Activated CD8-positive, alpha-beta T cell treated with anti-CD3 and anti-CD28 coated beads, Interleukin-2, amount 10 ng/mL, durations not matched to agents 7 days and 5 days (primary cell): ENCODE measurements at regions not wholly inside any gene's neighbourhood (a gene's known extent, or its start where the extent isn't known, plus 50 kb on each side); places are given as distances from the start of the nearest gene placed in this dataset.
"Not testable (repeated sequence)": the region's sequence is repeated elsewhere in the genome, so short reads cannot be mapped to it uniquely, and the experiment has no call there.

Experiments
- ATAC-seq: fragments of 150-1000 bp; cut with Tn5 transposase; one replicate; pipeline ENCODE4 v1.10.0; 2021; ENCODE audit warnings: moderate library complexity
- CTCF ChIA-PET: fragments of 350-600 bp; sonication (Branson Sonifier 250); formaldehyde crosslinking; loops from one replicate; lab custom pipeline; 2021; ENCODE audit warnings: antibody characterized with exemption; lab: Charles Lee
- POLR2A ChIA-PET: fragments of 350-600 bp; sonication (Branson Sonifier 250); formaldehyde crosslinking; loops from one replicate; lab custom pipeline; 2021; ENCODE audit warnings: antibody characterized with exemption; lab: Charles Lee
- DNase-seq: peaks from one replicate; pipeline ENCODE4 v3.0.0-alpha.2; 2020
- H3K27ac Mint-ChIP-seq: one replicate; pipeline ENCODE4 v1.8.0; 2021; ENCODE audit warnings: mild to moderate bottlenecking, mixed read lengths
- H3K27me3 Mint-ChIP-seq: one replicate; pipeline ENCODE4 v1.8.0; 2021; ENCODE audit warnings: low read depth, mixed read lengths
- H3K36me3 Mint-ChIP-seq: one replicate; pipeline ENCODE4 v1.8.0; 2021; ENCODE audit warnings: low read depth, mixed read lengths
- H3K4me1 Mint-ChIP-seq: one replicate; pipeline ENCODE4 v1.8.0; 2021; ENCODE audit warnings: low read depth, mixed read lengths
- H3K4me3 Mint-ChIP-seq: one replicate; pipeline ENCODE4 v1.8.0; 2021; ENCODE audit warnings: mild to moderate bottlenecking, mixed read lengths
- H3K9me3 Mint-ChIP-seq: one replicate; pipeline ENCODE4 v1.8.0; 2022; ENCODE audit warnings: mixed read lengths; ENCODE audit not compliant: insufficient read depth

DNA sequence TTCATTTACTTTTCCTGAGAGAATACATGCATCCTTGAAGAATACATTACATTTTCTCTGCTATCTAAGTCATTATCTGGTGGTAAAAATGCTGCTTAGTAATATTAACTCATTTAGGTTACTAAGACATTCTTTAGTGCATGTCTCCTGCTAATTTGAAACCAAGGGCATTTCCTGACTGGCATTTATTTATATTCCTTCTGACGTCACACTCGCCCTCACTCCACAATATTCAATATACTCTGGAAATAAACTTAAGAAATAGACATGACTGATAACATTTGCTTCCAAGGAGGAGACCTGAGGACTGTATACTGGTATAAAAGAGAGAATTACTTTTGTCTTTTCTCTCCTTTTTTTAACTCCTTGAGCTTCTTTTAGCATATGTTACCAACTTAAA lies 619.5 kb upstream of the SMIM31 start:
- POLR2A ChIA-PET = no interaction called here
- Mint-ChIP-seq H3K4me3 (no peak overlapping the region), H3K27ac (no peak overlapping the region), H3K9me3 (no peaks in the 10 kb centered on the region), H3K27me3 (no peaks in the 10 kb centered on the region), H3K4me1 (no peaks in the 10 kb centered on the region), H3K36me3 (no peaks in the 10 kb centered on the region)
- CTCF ChIA-PET = no interaction called here
- DNase-seq = no peak
- no peak for ATAC-seq

DNA sequence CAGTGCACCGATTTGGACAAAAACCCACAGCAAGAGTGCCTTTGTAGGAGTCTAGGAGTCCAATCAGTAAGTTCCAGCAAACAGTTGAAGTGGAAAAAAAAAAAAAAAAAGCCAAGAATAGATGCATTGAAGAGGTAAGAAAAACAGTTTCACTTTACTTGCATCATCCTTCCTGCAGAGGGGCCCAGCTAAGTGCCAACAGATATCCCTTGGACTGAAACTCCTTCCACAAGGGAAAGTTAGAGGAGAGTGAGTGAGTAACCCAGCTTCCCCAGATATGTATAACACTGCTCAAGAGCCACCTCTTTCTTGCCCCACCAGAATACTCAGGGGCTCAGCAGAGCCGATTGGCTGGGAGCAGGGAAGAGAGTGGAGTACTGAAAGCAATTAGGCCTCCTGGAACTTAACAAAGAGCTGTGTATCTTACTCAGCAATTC lies 617.7 kb upstream of the SMIM31 start:
- no peak overlapping the region for H3K4me3 Mint-ChIP-seq
- peaks cover 2% of the 10 kb centered on the region for H3K9me3 Mint-ChIP-seq
- ChIA-PET POLR2A (no interaction called here), CTCF (no interaction called here)
- no peaks in the 10 kb centered on the region for H3K27me3 Mint-ChIP-seq
- H3K36me3 Mint-ChIP-seq = no peaks in the 10 kb centered on the region
- DNase-seq (no peak), ATAC-seq (no peak)
- H3K27ac Mint-ChIP-seq = no peak overlapping the region
- H3K4me1 Mint-ChIP-seq = no peaks in the 10 kb centered on the region

DNA sequence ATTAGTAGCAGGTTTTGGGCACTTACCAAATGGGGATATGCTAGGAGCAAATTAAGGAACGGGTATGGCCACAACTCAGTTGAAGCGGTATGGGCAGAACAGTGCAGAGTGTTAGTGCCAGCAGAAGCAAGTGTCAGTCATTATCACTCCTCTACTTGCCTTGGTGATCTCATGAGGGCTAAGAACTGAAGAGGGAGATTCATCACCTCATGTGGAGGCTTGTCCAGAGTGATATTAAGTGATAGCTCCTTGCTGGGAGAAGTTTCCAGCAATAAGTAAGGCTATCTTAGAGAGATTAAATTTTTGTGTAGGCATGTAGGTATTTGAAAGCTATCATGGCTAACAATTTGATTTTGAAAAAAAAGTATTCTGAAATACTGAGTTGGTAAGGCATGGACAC lies 615.4 kb upstream of the SMIM31 start:
- H3K4me3 Mint-ChIP-seq = no peak overlapping the region
- no peak overlapping the region for H3K27ac Mint-ChIP-seq
- ATAC-seq (no peak), DNase-seq (no peak)
- no peaks in the 10 kb centered on the region for H3K4me1 Mint-ChIP-seq
- H3K9me3 Mint-ChIP-seq = peaks cover 6% of the 10 kb centered on the region
- ChIA-PET CTCF (no interaction called here), POLR2A (no interaction called here)
- no peaks in the 10 kb centered on the region for H3K27me3 Mint-ChIP-seq
- H3K36me3 Mint-ChIP-seq = no peaks in the 10 kb centered on the region

DNA sequence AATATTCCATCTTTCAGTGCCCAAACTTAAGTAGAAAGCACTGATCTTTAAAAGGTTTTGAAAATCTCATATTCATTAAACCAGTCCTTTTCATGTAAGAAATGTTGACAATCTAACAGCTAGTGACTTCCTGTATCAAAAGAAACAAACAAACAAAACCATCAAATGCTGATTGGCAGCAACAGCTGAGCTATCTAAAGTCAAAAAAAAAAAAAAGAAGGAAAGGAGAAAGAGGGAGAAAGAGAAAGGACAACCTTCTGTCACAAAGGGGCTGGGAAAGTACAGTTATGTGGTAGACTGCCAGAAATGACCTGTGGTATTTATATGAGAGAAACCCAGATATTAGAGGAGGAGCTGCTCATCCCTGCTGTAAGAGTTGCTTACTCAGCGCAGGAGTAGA lies 614.6 kb upstream of the SMIM31 start:
- POLR2A ChIA-PET = no interaction called here
- H3K27me3 Mint-ChIP-seq = no peaks in the 10 kb centered on the region

DNA sequence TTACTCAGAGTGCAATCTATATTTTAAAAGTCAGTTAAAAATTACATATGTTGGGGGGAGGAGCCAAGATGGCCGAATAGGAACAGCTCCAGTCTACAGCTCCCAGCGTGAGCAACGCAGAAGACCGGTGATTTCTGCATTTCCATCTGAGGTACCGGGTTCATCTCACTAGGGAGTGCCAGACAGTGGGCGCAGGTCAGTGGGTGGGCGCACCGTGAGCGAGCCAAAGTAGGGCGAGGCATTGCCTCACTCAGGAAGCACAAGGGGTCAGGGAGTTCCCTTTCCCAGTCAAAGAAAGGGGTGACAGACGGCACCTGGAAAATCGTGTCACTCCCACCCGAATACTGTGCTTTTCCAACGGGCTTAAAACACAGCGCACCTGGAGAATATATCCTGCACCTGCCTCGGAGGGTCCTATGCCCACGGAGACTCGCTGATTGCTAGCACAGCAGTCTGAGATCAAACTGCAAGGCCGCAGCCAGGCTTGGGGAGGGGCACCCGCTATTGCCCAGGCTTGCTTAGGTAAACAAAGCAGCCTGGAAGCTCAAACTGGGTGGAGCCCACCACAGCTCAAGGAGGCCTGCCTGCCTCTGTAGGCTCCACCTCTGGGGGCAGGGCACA lies 612.1 kb upstream of the SMIM31 start:
- H3K27me3 Mint-ChIP-seq, H3K4me1 Mint-ChIP-seq, H3K4me3 Mint-ChIP-seq, DNase-seq, POLR2A ChIA-PET, H3K36me3 Mint-ChIP-seq, H3K9me3 Mint-ChIP-seq, CTCF ChIA-PET, ATAC-seq, H3K27ac Mint-ChIP-seq: not testable (repeated sequence)

More for the DNA sequence above, 614.6 kb upstream of the SMIM31 start:
- CTCF ChIA-PET = no interaction called here
- H3K36me3 Mint-ChIP-seq = no peaks in the 10 kb centered on the region
- DNase-seq (no peak), ATAC-seq (no peak)
- no peak overlapping the region for H3K27ac Mint-ChIP-seq
- H3K4me3 Mint-ChIP-seq = no peak overlapping the region
- peaks cover 6% of the 10 kb centered on the region for H3K9me3 Mint-ChIP-seq
- no peaks in the 10 kb centered on the region for H3K4me1 Mint-ChIP-seq

DNA sequence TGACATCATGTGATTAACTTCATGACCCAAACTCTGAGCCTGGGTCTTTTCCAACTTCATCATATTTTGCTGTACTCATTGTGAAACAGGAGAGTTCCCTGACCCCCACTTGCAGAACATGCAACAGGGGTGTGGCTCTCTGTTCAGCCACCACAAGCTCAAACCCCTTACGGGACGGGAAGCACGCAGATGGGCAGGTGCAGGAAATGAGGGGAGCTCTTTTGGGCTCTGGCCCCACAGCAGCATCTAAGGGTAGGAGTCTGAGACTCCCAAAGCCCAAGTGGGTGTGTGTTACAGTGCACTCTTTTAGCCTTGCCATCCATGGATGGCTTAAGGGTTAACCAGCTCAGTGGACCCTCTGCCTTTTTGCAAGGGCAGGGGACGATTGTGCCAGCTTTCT lies 599.5 kb upstream of the SMIM31 start:
- Mint-ChIP-seq H3K4me3 (no peak overlapping the region), H3K9me3 (no peaks in the 10 kb centered on the region), H3K4me1 (no peaks in the 10 kb centered on the region), H3K36me3 (no peaks in the 10 kb centered on the region), H3K27me3 (no peaks in the 10 kb centered on the region), H3K27ac (no peak overlapping the region)
- CTCF ChIA-PET = no interaction called here
- ATAC-seq (no peak), DNase-seq (no peak)
- POLR2A ChIA-PET = no interaction called here

DNA sequence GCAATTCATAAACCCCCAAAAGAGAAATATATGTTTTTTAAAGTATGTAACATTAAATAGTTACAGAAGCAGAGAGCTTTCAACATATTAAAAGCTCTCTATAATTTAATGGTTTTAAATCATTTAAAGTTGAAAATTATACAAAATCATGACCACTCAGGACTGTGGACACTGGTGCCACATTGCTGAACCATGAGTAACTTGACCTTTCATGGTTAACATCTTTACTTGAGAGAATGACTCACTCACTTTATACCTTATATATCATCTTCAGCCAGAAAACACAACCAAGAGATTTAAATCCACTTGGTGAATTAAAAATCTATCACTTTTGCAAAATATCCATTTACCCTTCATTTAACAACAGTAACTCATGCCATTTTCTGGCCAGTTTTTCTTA lies 584.3 kb upstream of the SMIM31 start:
- no peaks in the 10 kb centered on the region for H3K36me3 Mint-ChIP-seq
- DNase-seq (no peak), ATAC-seq (no peak)
- H3K27me3 Mint-ChIP-seq = no peaks in the 10 kb centered on the region
- ChIA-PET POLR2A (no interaction called here), CTCF (no interaction called here)
- H3K4me3 Mint-ChIP-seq = no peak overlapping the region
- H3K27ac Mint-ChIP-seq = no peak overlapping the region
- no peaks in the 10 kb centered on the region for H3K4me1 Mint-ChIP-seq
- H3K9me3 Mint-ChIP-seq = no peaks in the 10 kb centered on the region

DNA sequence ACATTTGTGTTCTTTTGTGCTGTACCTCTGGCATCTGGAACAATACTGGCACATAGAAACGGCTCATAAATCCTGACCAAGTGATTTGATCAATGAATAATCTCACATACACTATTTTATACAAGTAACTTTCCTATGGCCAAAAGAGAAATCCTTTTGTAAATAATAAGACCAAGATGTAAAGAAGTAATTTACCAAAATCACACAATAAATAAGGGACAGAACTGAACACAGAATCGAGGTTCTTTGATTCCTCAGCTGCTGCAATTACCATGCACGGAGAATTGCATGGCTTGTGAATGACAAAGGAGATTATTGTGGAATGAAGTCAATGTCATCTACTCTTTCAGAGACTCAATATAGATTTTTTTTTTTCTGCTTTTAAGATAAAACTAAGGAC lies 576.8 kb upstream of the SMIM31 start:
- H3K4me3 Mint-ChIP-seq = no peak overlapping the region
- no peak for ATAC-seq
- POLR2A ChIA-PET = no interaction called here
- H3K4me1 Mint-ChIP-seq = no peaks in the 10 kb centered on the region
- H3K9me3 Mint-ChIP-seq = no peaks in the 10 kb centered on the region
- no peak for DNase-seq
- H3K27ac Mint-ChIP-seq = no peak overlapping the region
- CTCF ChIA-PET = no interaction called here
- no peaks in the 10 kb centered on the region for H3K27me3 Mint-ChIP-seq
- H3K36me3 Mint-ChIP-seq = no peaks in the 10 kb centered on the region

DNA sequence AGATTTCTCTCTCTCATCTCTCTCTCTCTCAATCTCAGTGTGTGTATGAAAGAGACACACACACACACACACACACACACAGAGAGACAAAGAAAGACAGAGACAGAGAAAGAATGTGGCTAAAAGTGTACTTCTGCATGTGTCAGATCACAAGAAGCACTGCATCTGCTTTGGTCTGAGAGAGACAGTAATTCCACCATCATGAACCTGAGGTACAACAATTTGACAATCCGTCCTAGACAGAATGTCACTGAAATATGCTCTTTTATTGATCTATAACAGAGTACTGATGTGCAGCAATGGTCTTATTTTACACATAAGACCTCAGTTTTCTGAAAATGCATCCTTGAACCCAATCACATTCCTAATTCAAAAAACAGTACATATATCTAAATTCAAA lies 576.2 kb upstream of the SMIM31 start:
- CTCF ChIA-PET = no interaction called here
- Mint-ChIP-seq H3K27me3 (no peaks in the 10 kb centered on the region), H3K4me3 (no peak overlapping the region), H3K9me3 (no peaks in the 10 kb centered on the region), H3K36me3 (no peaks in the 10 kb centered on the region), H3K27ac (no peak overlapping the region), H3K4me1 (no peaks in the 10 kb centered on the region)
- DNase-seq (no peak), ATAC-seq (no peak)
- POLR2A ChIA-PET = no interaction called here

DNA sequence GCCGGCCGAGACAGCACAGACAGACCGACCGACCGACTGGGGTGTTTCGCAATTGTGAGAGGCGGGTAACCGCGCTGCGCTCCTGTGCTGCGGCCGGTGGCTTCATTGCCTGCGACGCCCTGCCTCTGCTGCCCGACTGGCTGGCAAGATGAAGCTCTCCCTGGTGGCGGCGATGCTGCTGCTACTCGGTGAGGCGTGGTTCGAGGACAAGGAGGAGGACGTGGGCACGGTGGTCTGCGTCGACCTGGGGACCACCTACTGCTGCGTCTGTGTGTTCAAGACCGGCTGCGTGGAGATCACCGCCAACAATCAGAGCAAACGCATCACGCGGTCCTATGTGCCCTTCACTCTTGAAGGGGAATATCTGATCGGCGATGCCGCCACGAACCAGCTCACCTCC lies 565.7 kb upstream of the SMIM31 start:
- ChIA-PET CTCF (no interaction called here), POLR2A (no interaction called here)
- no peak overlapping the region for H3K27ac Mint-ChIP-seq
- no peaks in the 10 kb centered on the region for H3K36me3 Mint-ChIP-seq
- DNase-seq (no peak), ATAC-seq (no peak)
- no peak overlapping the region for H3K4me3 Mint-ChIP-seq
- H3K27me3 Mint-ChIP-seq = no peaks in the 10 kb centered on the region
- H3K4me1 Mint-ChIP-seq = no peaks in the 10 kb centered on the region
- no peaks in the 10 kb centered on the region for H3K9me3 Mint-ChIP-seq

DNA sequence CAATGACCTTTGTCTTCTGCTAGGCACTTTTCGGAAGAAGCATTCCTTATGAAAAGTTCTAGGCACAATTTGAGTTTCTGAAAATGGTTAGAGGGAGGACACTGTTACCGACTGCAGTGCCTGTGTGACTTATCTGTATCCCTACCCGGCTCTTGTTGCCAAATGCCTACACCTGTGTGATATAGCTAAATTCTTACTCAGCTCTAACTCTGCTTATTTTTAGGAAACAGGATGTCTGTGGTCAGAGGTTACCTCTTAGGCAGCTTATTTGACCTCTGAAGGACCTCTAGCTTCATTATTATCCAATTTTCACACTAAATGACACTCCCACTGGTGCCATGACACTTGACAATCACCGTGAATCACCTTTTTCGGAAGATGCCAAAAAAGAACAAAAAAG lies 561.1 kb upstream of the SMIM31 start:
- no peak for ATAC-seq
- H3K27me3 Mint-ChIP-seq = no peaks in the 10 kb centered on the region
- ChIA-PET POLR2A (no interaction called here), CTCF (no interaction called here)
- H3K9me3 Mint-ChIP-seq = no peaks in the 10 kb centered on the region
- DNase-seq = no peak
- H3K27ac Mint-ChIP-seq = no peak overlapping the region
- H3K4me3 Mint-ChIP-seq = no peak overlapping the region
- no peaks in the 10 kb centered on the region for H3K36me3 Mint-ChIP-seq
- H3K4me1 Mint-ChIP-seq = no peaks in the 10 kb centered on the region

DNA sequence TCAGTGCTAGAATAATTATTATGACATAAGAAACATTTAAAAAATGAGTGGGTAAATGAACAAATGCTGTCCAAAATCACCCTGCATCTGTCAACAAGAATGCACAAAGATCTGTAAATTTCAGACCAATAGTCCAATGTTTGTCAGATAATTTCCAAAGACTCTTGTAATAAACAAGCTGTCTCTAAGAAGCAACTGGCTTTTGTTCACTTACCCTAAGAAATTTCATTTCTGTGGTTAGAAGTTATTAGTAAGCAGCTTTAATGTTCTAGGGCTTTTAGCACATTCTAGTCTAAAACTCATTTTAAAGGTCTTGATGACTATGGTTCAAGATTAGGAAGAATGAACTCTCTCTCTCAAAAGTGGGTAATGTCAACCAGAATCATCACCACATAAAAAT lies 560.3 kb upstream of the SMIM31 start:
- Mint-ChIP-seq H3K36me3 (no peaks in the 10 kb centered on the region), H3K9me3 (no peaks in the 10 kb centered on the region)

DNA sequence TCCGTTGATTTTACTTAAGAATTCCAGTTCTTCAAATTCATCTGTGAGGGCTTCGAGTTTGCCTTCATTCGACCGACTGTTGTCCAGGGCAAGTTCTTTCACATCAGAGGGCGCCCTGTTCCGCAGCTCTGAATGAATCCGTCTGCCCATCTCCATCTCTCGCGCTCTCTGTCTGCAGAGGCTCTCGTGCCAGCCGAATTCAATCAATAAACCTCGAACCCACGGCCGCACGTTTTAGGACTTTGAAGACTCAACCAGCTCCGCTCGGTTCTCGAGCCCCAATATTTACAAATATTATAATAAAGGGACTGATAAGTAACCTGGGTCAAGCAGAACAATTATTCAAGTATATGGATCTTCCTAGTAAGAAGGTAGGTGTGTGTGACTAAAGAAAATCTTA lies 556.4 kb upstream of the SMIM31 start:
- ChIA-PET CTCF (no interaction called here), POLR2A (interaction anchor here (0.7 kb wide), 1 partner anchor 110 kb away, joined by 3 read pairs; no protein-coding TSS in a partner anchor)
- ATAC-seq (no peak), DNase-seq (no peak)
- no peak overlapping the region for H3K4me3 Mint-ChIP-seq
- no peaks in the 10 kb centered on the region for H3K36me3 Mint-ChIP-seq
- no peaks in the 10 kb centered on the region for H3K9me3 Mint-ChIP-seq
- H3K27me3 Mint-ChIP-seq = no peaks in the 10 kb centered on the region
- H3K27ac Mint-ChIP-seq = no peak overlapping the region
- H3K4me1 Mint-ChIP-seq = no peaks in the 10 kb centered on the region

More for the DNA sequence above, 560.3 kb upstream of the SMIM31 start:
- DNase-seq (no peak), ATAC-seq (no peak)
- Mint-ChIP-seq H3K27me3 (no peaks in the 10 kb centered on the region), H3K4me3 (no peak overlapping the region), H3K4me1 (no peaks in the 10 kb centered on the region), H3K27ac (no peak overlapping the region)
- POLR2A ChIA-PET = no interaction called here
- CTCF ChIA-PET = no interaction called here
